Spleen (tissue), 7 donors: ENCODE measurements at regions not wholly inside any gene's neighbourhood (a gene's known extent, or its start where the extent isn't known, plus 50 kb on each side); places are given as distances from the start of the nearest gene placed in this dataset.

Experiments used
- CTCF ChIP-seq, 11 experiments: fragments of 200-600 bp in 7 of 11; fragments of 450-650 bp in 4 of 11; sonication (generic) in 4 of 11; IDR thresholded peaks in 8 of 11; conservative IDR thresholded peaks in 3 of 11; 1 replicate in 7 of 11; 2 replicates in 4 of 11; pipeline versions ENCODE4 v1.4.0 to v1.8.0; 2016 to 2021; ENCODE audit warnings: antibody characterized with exemption in 11 of 11, inconsistent platforms in 4 of 11, mild to moderate bottlenecking in 1 of 11
- POLR2A ChIP-seq, 3 donors: fragments of 450-650 bp; IDR thresholded peaks; one replicate each; pipeline ENCODE4 v1.5.1; 2017; ENCODE audit warnings: antibody characterized with exemption in 3 of 3, mild to moderate bottlenecking in 1 of 3
- POLR2AphosphoS5 ChIP-seq, 3 donors: sonication (generic); formaldehyde crosslinking; IDR thresholded peaks; one replicate each; pipeline ENCODE4 v1.5.1; 2017; ENCODE audit warnings: antibody characterized with exemption in 3 of 3
- donor health status: DM: no; HTN: no; CAD: no; lungs with moderate emphysema.
- donor health status: DM: no; HTN: no; CAD: no.
- donor health status: DM: no; HTN: no; CAD: no.

- TF ChIP-seq CTCF (IDR thresholded peaks at IDR 0.05 in 8 of 11, conservative IDR thresholded peaks at IDR 0.05 in 3 of 11), result no peak
- no peak for TF ChIP-seq POLR2A (IDR thresholded peaks at IDR 0.05)
- TF ChIP-seq POLR2AphosphoS5 (IDR thresholded peaks at IDR 0.05), result no peak
These were observed 74.7 kb upstream of the CA10 start for GRCh38 chr17:52233176-52233575.
